Kidney tubule cell (primary cell): ENCODE measurements at regions not wholly inside any gene's neighbourhood (a gene's known extent, or its start where the extent isn't known, plus 50 kb on each side); places are given as distances from the start of the nearest gene placed in this dataset.

ENCODE experiments used
- DNase-seq: peaks from one replicate; pipeline ENCODE4 v3.0.0-alpha.2; 2018; ENCODE audit warnings: low spot score

GRCh38 chr9:91158946-91159345 is 202.8 kb downstream of the AUH start:
- DNase-seq: no peak

GRCh38 chr9:91159664-91160121 is 202.0 kb downstream of the AUH start:
- DNase-seq: no peak

GRCh38 chr9:91160181-91160580 is 201.5 kb downstream of the AUH start:
- no peak for DNase-seq

GRCh38 chr9:91160599-91161464 is 200.9 kb downstream of the AUH start:
- DNase-seq: no peak

- DNase-seq: no peak
Measured at GRCh38 chr9:91161465-91162300, 200.0 kb downstream of the AUH start.

GRCh38 chr9:91162311-91162710 is 199.4 kb downstream of the AUH start:
- peak; percentile 78 for DNase-seq

GRCh38 chr9:91162784-91163443 is 198.8 kb downstream of the AUH start:
- peak; percentile 56 for DNase-seq

GRCh38 chr9:91163444-91163772 is 198.3 kb downstream of the AUH start:
- DNase-seq: no peak

GRCh38 chr9:91163773-91164471 is 197.8 kb downstream of the AUH start:
- DNase-seq: no peak
